CD4-positive, alpha-beta T cell treated with Interleukin-12 subunit alpha and Interleukin-12 subunit beta, for 1 hour (primary cell): ENCODE measurements at regions not wholly inside any gene's neighbourhood (a gene's known extent, or its start where the extent isn't known, plus 50 kb on each side); places are given as distances from the start of the nearest gene placed in this dataset.
"Not testable (repeated sequence)": the region's sequence is repeated elsewhere in the genome, so short reads cannot be mapped to it uniquely, and the experiment has no call there.

Experiments used
- DNase-seq: peaks from one replicate; pipeline ENCODE4 v3.0.0-alpha.2; 2020

GRCh38 chr4:31204874-31205273 is 484.7 kb downstream of the PCDH7 start:
- DNase-seq: no peak

- no peak for DNase-seq
Observed at GRCh38 chr4:31220921-31221320, 500.8 kb downstream of the PCDH7 start.

DNA sequence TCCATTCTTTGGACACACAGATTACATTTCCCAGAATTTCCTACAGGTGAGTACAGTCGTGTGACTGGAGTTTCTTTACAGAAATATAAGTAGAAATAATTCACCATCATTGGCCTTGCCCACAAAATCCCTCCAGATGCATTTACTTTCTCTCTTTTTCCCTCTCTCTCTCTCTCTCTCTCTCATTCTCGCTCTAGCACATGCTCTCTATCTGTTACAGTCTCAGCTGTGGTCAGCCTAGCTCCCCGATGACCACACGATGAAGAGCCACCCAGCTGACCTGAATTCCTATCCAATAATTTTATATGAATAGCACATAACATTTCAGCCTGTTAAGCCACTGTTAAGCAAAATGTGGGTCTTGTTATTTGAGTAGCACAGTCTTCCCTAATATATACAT is 507.9 kb downstream of the PCDH7 start:
- DNase-seq: no peak

DNA sequence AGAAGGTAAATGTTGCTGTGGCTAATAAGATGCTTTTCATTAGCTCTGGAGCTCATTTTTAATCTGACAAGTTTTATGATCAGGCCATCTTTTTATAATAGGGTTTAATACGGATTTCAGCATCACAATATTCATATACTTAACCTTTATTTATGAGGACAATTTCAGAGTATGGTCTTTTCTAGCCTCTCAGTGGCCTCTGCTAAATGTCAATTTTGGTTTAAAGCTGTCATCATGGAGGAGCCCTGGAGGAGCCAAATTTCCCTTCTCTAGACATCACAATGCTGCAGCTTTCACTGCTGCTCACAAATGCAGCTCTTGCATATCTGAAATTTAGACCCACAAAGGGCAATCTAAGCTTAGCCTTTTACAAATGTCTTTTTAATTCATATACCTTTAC is 510.4 kb downstream of the PCDH7 start:
- DNase-seq: no peak

DNA sequence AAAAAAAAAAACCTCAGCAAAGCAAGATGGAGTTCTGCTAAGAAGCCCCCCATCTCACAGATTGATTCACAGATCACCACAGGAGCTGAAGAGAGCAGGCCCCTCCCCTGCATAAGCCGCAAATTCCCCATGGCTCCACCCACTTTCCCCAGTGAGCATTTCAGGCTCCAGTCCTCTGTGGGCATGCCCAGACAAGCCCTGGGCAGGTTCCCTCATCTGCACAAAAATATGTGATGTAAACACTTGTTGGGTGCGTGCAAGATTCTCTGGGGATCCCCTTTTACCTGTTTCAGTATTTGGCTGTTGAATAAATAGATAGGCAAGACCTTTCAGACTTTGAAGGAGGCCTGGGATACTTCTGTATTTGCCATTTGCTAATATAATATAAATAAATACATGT is 514.3 kb downstream of the PCDH7 start:
- no peak for DNase-seq

GRCh38 chr4:31234901-31235300 is 514.7 kb downstream of the PCDH7 start:
- DNase-seq: no peak

DNA sequence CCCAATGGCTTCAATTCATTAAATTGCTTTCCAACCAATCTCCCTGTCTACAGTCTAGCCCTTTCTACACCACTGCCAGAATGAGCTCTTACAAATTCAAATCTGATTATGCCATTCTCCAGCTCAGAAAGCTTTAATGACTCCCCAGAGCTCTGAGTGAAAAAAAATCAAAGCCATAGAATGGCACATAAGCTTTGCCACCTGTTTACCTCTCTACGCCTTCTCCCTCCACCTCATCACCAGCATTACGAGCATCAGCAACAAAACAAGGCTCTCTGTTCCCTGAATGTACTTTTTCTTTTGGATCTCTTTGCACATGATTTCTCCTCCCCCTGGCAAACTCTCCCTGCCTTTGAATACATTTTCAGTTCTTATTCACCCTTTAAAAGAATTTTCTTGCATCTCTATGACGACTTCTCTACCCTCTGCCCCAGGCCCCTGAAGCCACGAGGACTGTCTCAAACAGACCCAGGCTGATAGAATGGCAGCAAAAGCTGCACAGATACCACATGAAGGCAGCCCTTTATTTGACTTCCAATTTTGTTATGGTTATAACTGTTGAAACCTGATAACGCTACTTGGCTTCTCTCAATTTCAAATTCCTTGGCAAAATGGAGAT is 516.0 kb downstream of the PCDH7 start:
- DNase-seq: no peak

DNA sequence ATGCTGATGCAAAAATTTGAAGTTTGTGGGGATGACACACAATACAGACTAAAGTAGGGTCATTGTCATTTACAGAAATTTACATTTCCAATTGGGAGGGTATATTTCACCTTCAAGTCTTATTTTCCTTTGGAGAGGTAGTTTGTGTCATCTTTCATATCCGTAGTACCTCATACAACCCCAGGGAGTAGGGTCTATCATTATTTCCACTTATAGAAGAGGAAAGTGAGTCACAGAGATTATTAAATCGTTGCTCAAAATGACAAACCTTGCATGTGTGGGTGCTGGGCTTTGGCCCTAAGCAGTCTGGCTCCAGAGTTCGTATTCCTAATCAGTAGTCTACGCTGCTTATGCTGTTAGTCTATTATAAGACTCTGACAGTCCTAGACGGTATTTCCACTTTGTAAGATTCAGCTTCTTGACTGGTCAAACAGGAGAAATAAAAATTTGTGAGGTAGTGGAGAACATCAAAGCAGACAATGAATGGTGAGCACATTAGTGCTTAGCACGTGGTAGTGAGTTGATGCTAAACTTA is 516.5 kb downstream of the PCDH7 start:
- no peak for DNase-seq

GRCh38 chr4:31237233-31237632 is 517.1 kb downstream of the PCDH7 start:
- DNase-seq: no peak

DNA sequence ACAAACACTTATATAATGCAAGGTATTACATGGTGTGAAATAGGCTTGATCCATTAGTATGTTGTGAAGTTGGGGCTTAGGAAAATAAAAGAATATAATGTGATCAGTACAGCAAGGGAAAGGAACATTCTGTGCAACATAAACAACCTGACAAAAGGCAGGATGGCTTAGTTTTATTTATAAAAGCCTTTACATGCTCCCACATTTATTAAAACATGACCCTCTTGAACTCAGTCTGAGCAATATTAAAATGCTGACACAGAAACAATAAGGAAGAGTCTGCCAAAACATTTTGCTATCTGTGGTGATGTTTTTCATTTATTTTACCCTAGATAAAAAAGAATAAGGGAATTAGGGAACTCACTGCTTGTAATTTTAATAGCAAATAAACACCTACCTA is 519.7 kb downstream of the PCDH7 start:
- DNase-seq: no peak

- DNase-seq: no peak
Observed at GRCh38 chr4:31241504-31242106, 521.4 kb downstream of the PCDH7 start.

DNA sequence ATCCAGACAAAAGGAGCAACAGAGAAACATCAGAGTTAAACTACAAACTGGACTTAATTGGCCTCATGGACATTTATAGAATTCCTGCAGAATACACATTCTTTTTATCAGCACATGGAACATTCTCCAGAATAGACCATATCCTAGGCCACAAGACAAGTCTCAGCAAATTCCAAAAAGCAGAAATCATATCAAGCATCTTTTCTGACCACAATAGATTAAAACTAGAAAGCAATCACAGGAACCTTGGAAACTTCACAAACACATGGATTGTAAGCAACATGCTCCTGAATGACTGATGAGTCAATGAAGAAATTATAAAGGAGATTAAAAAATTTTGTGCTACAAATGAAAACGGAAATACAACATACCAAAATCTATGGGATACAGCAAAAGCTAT is 526.7 kb downstream of the PCDH7 start:
- DNase-seq: no peak

GRCh38 chr4:31259119-31259518 is 539.0 kb downstream of the PCDH7 start:
- DNase-seq: no peak

DNA sequence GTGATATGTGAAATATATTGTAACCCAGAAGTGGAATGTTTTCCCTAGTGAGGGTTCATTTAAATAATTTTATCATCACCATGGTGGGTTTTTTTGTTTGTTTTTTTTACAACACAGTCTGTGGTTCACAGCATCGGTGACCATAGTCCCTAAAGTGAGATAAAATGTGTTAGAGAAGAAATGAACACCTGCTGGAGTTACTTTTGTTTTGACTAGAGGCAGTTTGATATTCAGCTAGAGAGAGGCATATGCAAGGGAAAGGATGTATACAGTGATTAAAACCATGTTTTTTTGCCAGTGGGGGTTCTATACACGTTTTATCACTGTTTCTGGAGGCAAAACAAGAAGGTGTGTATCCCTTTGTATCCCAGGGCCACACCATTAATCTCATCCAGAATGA is 541.5 kb downstream of the PCDH7 start:
- DNase-seq: no peak

- DNase-seq: not testable (repeated sequence)
Observed at GRCh38 chr4:31266094-31266493, 545.9 kb downstream of the PCDH7 start.

- DNase-seq: no peak
Observed at GRCh38 chr4:31272331-31273061, 552.3 kb downstream of the PCDH7 start.

GRCh38 chr4:31275906-31276305 is 555.7 kb downstream of the PCDH7 start:
- DNase-seq: no peak

GRCh38 chr4:31283679-31284078 is 563.5 kb downstream of the PCDH7 start:
- no peak for DNase-seq

DNA sequence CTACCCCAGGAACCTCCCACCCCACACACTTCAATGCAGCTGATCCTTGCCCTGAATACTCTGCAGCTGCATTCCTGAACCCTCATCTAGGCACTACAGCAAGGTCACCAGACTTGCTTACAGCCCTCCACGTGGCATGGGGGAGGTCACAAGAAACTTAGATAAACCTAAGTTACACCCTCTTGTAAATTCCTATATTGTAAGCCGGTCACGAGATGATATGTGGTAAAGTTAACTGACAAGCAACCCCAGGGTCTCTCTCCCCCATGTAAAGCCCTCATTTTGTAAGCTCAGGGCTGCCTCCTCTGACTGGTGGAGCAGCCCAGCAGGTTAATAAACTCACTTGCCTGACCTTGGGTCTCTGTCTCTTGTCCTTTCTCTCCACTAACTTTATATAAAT is 570.7 kb downstream of the PCDH7 start:
- DNase-seq: no peak

DNA sequence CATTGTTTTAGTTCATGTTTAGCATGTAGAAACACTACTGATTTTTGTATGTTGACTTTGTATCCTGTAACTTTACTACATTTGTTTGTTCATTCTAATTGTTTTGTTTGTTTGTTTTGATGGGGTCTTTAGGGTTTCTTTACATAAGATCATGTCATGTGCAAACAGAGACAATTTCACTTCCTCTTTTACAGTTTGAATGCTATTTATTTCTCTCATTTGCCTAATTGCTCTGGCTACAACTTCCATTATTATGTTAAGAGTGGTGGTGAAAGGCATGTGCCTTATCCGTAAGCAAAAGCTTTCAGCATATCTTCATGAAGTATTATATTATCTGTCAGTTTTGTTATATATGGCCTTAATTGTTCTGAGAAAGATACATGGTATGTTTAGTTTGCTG is 571.1 kb downstream of the PCDH7 start:
- no peak for DNase-seq

DNA sequence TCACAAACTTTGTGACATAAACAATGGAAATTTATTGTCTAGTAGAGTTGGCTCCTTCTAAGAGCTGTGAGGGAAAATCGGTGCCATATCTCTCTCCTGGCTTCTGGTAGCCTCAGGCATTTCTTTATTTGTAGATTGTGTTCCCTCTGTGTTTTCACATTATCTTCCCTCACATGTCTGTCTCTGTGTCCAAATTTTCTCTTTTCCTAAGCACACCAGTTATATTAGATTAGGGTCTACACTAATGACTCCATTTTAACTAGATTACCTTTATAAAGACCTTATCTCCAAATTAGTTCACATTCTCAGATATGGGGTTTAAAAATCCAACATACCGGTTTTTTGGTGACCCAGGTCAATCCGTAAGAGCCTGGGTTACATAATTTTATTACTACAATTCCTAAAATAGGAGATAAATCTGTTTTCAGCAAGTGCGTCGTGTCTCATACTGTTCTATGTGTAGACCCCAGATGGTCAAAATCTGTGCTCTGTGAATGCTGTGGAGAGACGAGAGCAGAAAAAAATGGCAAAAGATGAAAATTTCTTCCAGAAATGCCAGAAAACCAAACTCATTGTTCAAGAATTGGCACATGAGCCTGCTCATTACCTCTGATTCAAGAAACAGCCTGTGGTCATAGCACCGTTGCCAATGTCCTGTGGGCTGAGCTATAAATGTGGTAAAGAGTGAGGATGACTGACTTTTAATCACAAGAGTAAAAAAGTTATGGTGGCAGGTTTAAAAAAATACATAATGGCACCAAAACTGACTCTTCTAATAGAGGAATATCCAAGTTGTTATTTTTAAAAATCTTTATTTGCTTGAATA is 574.7 kb downstream of the PCDH7 start:
- no peak for DNase-seq

GRCh38 chr4:31298737-31299136 is 578.6 kb downstream of the PCDH7 start:
- no peak for DNase-seq

- no peak for DNase-seq
Observed at GRCh38 chr4:31307029-31307428, 586.9 kb downstream of the PCDH7 start.
